HG03442 (cell line): ENCODE measurements at regions not wholly inside any gene's neighbourhood (a gene's known extent, or its start where the extent isn't known, plus 50 kb on each side); places are given as distances from the start of the nearest gene placed in this dataset.
"Not testable (repeated sequence)": the region's sequence is repeated elsewhere in the genome, so short reads cannot be mapped to it uniquely, and the experiment has no call there.

Experiments
- ATAC-seq: cut with Tn5 transposase; IDR thresholded peaks from one replicate; pipeline ENCODE4 v1.9.1; 2021; ENCODE audit warnings: mild to moderate bottlenecking, moderate library complexity; ENCODE audit not compliant: unreplicated experiment

DNA sequence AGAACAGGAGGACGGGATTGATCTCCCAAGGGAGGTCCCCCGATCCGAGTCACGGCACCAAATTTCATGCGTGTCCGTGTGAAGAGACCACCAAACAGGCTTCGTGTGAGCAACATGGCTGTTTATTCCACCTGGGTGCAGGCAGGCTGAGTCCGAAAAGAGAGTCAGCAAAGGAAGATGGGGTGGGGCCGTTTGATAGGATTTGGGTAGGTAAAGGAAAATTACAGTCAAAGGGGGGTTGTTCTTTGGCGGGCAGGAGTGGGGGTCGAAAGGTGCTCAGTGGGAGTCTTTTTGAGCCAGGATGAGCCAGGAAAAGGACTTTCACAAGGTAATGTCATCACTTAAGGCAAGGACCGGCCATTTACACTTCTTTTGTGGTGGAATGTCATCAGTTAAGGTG lies 763.6 kb upstream of the CTNND2 start:
- not testable (repeated sequence) for ATAC-seq

DNA sequence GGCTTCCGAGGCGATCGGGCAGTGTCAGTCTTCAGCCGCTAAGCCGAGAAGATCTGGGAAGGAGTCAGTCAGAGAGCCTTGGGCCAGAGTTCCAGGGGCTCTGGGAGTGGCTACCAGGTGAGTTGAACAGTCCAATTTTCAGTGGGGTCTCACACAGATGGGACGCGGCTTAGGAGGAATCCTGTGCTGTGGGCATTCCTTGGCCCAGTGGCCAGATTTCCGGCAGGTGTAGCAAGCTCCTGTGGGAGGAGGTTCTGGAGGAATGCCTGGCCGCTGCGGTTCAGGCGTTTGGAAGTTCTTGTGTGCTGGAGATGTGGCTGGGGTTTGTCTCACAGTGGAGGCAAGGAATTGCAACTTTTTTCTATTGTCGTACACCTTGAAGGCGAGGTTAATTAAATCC lies 761.5 kb upstream of the CTNND2 start:
- ATAC-seq, result not testable (repeated sequence)

GRCh38 chr5:12662545-12663314 lies 758.5 kb upstream of the CTNND2 start:
- no peak for ATAC-seq

GRCh38 chr5:12661617-12662370 lies 757.5 kb upstream of the CTNND2 start:
- no peak for ATAC-seq

DNA sequence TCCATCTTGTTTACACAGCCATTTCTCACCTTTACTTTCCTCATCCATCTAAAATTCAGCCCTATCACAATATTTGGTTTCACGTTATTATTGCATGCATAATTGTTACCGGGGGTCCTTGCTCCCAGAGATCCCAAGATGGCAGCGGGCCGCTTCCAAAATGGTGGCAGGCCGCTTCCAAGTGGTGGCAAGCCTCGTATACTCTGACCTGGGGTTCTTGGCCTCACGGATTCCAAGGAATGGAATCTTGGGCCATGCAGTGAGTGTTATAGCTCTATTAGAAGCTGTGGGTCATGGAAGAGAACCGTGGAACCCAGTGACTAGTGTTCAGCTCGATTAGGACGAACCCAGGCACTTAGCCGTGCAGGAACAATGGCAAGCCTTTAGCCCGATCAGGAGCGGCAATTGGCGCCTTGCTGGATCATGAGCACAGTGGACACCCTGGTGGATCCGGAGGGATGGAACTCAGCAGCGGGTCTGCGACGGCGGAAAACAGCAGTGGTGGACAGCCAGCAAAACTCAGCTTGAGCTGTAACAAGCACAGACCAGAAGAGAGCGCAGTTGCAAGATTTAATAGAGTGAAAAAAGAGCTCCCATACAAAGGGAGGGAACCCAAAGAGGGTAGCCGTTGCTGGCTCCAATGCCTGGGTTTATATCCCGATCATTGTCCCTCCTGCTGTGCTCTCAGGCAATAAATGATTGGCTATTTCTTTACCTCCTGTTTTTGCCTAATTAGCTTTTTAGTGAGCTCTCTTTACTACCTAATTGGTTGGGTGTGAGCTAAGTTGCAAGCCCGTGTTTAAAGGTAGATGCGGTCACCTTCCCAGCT lies 756.2 kb upstream of the CTNND2 start:
- ATAC-seq, result not testable (repeated sequence)

DNA sequence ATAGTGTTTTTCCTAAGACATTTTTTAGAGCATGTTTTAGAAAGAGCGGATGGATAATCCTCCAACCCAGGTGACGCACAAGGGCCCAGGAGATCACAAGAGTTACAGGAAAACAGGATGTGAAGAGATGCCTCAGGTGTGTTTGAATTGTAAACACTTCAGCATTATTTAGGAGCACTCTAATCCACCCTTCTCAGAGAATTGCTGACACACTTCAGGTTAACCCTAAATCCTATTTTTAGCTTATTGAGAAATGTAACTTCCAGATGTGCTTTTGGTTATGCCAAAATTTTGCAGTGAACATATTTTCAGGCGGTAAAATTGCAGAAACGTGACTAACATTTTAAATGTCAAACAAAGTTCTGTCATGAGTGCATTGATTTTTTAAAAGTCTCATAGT lies 755.4 kb upstream of the CTNND2 start:
- ATAC-seq, result no peak

DNA sequence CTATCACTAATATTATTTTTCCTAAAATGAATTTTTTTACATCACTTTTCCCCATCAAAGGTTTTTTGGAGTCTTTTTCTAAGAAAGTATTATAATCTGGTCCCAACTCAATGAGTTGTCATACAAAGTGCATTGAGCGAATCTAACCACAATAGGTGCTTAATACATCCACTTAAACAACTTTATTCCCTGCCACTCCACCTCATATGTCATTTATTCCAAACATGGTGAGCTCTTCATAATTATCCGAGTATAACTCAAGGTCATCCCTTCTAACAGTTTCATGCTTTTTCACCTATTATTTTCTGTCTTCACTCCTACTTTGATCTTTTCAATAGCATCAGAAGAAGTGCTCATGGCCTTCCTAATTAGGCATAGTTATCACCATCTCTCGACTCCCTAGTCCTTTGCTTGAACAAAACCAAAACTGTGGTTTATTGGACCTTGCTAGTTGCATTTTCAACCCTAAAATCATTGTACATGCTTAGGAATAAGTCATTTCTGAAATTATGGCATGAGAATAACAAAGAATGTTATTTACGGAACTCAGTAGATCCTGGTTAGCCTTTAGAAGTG lies 754.7 kb upstream of the CTNND2 start:
- no peak for ATAC-seq

GRCh38 chr5:12657914-12658474 lies 753.7 kb upstream of the CTNND2 start:
- ATAC-seq, result not testable (repeated sequence)

DNA sequence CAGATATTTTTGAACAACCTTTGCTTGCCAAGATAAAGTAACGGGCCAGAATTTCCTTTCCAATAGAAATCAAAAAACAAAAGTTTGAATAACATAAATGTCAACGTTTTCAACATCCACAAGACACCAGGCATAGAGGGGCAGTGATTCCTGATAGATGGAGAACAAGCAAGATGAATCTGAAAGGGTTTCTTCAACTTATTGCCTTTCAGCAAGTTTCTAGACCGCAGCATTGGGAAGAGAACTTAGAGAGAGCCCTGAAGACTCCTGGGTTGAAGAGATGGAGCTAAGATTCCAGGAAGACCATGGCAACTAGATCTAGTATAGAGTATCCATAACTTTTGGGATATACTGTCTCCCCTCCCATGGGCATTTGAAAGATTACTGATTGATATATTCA lies 751.4 kb upstream of the CTNND2 start:
- no peak for ATAC-seq

- no peak for ATAC-seq
Measured at GRCh38 chr5:12652201-12652600, 748.0 kb upstream of the CTNND2 start.

DNA sequence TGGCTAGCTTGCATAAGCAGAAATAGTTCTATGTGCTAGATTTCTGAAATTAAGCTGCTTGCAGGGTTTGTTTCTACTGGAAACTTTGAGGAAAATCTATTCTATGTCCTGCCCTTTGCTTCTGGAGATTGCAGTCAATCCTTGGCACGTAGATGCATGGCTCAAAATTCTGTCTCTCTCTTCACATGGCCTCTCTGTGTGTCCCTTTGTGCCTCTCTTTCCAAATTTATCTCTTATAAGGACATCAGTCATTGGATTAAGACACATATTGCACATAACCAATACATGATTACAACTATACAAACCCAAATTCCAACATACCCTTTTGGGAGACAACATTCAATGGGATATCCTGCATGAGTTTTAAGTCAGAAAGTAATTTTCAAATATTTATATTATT lies 744.3 kb upstream of the CTNND2 start:
- ATAC-seq, result no peak

DNA sequence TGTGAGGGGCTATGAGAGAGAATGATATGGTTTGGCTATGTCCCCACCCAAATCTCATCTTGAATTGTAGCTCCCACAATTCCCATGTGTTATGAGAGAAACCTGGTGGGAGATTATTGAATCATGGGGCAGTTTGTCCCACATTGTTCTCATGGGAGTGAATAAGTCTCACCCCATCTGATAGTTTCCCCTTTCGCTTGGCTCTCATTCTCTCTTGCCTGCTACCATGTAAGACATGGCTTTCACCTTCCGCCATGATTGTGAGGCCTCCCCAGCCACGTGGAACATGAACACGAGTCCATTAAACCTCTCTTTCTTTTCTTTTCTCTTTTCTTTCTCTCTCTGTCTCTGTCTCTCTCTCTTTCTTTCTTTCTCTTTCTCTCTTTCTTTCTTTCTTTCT lies 743.4 kb upstream of the CTNND2 start:
- ATAC-seq, result no peak

GRCh38 chr5:12645582-12645981 lies 741.3 kb upstream of the CTNND2 start:
- ATAC-seq, result no peak

DNA sequence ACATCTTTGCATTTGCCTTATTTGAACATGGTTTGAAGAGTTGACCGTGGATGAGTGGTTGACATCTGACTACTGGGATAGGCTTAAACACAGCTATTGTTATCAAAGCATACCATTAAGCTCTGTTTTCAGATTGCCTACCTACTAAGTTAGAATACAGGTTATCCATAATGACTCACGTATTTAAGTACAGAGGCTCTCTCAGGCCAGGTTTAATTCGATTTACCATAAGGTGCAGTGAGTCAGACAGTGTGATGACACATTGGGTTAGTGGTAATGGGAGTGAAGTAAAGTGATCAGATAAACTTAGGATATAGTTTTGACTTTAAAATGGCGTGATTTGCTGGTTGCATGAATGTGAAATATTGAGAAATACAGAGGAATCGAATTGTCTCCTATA lies 732.0 kb upstream of the CTNND2 start:
- no peak for ATAC-seq

DNA sequence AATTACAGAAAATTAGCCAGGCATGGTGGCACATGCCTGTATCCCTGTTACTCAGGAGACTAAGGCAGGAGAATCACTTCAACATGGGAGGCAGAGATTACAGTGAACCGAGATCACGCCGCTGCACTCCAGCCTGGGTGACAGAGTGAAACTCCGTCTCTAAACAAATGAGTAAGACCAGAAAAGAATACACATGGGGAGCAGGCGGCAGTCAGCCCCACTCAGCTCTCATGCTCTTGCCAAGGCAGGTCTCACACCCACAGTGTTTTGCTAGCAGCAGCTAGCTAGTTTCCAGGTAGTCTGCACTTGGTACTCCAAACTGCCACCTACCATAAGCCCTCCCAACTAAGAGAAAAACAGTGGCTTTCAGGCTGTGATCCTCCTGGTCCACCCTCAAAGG lies 722.3 kb upstream of the CTNND2 start:
- no peak for ATAC-seq

GRCh38 chr5:12625667-12626263 lies 721.5 kb upstream of the CTNND2 start:
- ATAC-seq, result no peak

- ATAC-seq, result no peak
Measured at GRCh38 chr5:12624776-12625560, 720.7 kb upstream of the CTNND2 start.

DNA sequence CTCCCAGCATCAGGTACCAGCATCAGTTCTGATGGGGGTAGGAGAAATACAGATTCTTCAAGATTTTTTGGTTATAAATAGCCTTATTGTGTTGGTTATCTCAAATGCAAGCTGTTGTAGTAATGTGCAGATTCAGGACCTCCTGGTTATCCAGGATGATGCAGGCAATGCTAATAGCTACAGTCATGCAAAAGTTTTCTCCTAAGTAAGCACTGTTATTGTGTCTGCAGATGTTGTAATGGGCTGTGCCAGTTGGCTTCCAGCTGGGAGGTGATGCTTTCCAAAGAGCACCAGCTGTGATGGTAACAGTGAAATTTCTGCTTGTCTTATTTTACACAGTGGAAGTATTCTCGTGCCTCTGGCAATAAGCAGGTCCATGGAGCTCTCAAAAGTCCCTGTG lies 719.2 kb upstream of the CTNND2 start:
- ATAC-seq, result no peak

- ATAC-seq, result no peak
Measured at GRCh38 chr5:12616093-12616492, 711.8 kb upstream of the CTNND2 start.
